Cardiac fibroblast (primary cell): ENCODE measurements at regions not wholly inside any gene's neighbourhood (a gene's known extent, or its start where the extent isn't known, plus 50 kb on each side); places are given as distances from the start of the nearest gene placed in this dataset.
"Not testable (repeated sequence)": the region's sequence is repeated elsewhere in the genome, so short reads cannot be mapped to it uniquely, and the experiment has no call there.

ENCODE experiments used
- DNase-seq, 2 donors: peaks; one replicate each; pipeline versions ENCODE4 v3.0.0 to v3.0.0-alpha.2; 2010; ENCODE audit warnings: low read depth in 2 of 2
- H3K4me3 ChIP-seq, 2 donors: replicated peaks in 1 of 2; 1 replicate in 1 of 2; 2 replicates in 1 of 2; pipeline ENCODE4 v1.5.1; 2011; ENCODE audit warnings: low read depth in 2 of 2, low read length in 2 of 2, mild to moderate bottlenecking in 2 of 2, moderate library complexity in 1 of 2
- TF ChIP-seq, protein P1 (sequence below): IDR thresholded peaks from one replicate; pipeline ENCODE4 v1.5.1; 2011; ENCODE audit warnings: low read depth, mild to moderate bottlenecking, low read length, inconsistent platforms

DNA sequence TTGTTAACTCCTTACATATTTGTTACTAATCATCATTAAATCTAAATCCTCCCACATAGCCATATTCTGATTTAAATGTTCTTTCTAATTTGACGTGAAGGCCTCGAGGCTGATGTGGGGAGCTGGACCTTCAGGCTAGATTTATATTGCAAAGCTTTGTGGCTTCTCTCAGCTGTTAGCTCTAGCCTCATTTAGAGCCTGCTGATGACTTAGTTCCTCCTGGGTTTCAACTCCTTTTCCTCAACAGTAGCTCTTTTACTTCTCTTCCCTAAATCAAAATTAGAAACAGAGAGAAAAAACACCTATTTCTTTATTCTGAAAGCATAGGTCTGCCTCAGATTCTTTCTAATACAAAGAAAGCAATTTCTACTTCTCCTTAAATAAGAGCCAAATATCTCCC, 477.5 kb upstream of the CCDC196 start:
- H3K4me3 ChIP-seq = no peak overlapping the region
- TF ChIP-seq, protein P1, sequence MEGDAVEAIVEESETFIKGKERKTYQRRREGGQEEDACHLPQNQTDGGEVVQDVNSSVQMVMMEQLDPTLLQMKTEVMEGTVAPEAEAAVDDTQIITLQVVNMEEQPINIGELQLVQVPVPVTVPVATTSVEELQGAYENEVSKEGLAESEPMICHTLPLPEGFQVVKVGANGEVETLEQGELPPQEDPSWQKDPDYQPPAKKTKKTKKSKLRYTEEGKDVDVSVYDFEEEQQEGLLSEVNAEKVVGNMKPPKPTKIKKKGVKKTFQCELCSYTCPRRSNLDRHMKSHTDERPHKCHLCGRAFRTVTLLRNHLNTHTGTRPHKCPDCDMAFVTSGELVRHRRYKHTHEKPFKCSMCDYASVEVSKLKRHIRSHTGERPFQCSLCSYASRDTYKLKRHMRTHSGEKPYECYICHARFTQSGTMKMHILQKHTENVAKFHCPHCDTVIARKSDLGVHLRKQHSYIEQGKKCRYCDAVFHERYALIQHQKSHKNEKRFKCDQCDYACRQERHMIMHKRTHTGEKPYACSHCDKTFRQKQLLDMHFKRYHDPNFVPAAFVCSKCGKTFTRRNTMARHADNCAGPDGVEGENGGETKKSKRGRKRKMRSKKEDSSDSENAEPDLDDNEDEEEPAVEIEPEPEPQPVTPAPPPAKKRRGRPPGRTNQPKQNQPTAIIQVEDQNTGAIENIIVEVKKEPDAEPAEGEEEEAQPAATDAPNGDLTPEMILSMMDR = no peak
- DNase-seq = no peak

DNA sequence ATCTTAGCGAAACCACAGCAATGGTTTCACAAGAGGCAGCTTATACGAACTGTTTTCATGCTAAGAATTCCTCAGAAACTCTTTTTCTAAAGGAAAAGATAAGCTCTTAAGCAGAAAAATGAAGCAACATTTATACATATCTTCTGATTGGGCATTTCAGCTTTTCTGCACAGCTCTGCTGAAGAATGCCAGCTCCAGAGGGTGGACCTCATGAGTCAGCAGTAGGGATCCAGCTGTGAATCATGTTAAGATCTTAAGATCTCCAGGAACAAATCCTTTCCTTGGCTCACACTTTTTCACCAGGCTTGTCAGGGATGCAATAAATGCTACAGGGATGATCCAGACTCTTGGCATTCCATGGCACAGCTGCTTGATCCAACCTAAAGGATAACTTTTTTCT, 477.1 kb upstream of the CCDC196 start:
- DNase-seq = peak; percentile 71 to 95
- H3K4me3 ChIP-seq = no peak overlapping the region
- TF ChIP-seq, protein P1 = no peak

DNA sequence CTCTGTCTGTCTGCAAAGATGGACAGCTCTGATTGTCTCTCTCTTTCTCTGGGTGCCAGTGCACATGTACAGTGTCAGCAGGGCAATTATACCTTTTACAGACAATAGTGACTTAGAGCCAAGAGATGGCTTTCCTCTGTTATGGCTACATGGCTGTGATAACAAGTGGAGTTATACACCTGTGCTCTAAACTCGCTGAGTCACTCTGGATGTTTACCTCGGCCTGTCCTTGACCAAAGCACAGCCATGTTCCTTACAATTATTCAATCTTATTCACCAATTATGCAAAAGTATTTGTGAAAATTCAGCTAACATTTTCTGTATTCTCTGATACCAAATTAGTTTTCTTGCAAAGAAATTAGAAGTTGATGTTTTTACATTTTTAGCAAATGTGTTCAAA, 475.5 kb upstream of the CCDC196 start:
- TF ChIP-seq, protein P1 = no peak
- H3K4me3 ChIP-seq = no peak overlapping the region
- DNase-seq = no peak

DNA sequence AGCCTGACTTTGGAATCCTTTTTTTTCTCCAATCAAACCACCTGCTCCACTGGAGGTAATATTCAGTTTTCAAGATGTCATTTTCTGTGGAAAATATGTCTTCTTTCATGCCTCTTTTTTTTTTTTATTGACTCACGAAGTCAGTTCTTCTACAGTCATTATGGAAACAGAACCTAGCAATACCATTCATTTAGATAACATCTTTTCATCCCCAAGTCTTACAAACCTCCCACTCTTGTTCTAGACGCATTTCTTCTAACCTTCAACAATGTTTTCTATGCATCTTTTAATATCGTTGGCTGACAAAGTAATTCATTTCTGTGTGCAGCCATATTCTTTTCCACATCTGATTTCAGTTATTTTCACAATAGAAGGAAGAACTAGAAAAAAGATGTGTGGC, 474.3 kb upstream of the CCDC196 start:
- no peak for DNase-seq
- H3K4me3 ChIP-seq = no peak overlapping the region
- TF ChIP-seq, protein P1 = no peak

DNA sequence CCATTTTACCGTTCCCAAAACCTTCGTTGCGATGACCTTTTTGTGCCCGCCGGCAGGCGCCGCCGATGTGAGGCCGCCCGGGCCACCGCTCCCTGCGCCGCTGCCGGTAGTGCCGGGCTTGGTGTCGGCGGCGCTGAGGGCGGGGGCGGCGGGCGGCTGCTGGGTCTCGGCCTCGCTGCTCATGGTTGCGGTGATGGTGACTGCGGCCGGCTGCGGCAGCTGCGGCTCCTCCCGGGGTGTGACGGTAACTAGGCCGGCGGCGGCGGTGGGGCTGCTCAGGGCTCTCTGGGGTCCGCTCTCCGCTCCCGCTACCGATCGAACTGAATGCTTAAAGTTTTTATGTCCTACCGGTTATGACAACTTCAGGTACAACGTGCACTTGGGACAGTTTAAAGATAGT, 472.6 kb upstream of the CCDC196 start:
- H3K4me3 ChIP-seq, DNase-seq: not testable (repeated sequence)

DNA sequence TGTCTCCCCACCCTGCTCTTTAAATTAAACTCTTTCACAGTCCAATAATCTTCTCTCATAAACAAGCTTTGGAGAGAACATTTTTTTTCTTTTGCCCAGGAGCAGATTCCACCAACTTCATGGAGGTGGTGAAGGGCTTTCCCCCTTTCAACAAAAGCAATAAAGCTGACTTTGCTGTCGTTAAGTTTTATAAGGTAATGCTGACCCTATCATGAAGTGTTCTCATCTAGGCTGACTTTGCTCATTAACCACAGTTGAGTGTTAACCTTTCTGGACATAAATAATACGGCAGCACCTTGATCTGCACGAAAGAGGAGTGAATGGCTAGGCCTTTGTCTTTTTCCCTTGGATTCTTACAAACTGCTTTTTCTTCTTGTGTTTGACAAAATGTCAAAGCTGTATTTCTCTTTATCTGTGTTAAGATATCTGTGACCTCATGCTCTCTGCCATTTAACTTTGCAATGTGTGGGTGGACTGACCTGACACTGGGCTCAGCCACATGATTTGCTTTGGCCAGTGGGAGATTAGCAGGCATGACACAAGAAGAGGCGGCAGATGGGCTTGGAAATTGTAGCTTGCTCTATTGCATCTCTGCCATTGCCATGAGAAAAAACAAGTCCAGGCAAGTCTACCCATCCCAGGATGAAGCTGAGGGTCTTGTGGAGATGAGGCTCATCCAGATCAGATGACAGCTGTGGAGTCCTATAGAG, 470.9 kb upstream of the CCDC196 start:
- TF ChIP-seq, protein P1 = no peak
- H3K4me3 ChIP-seq = no peak overlapping the region

DNA sequence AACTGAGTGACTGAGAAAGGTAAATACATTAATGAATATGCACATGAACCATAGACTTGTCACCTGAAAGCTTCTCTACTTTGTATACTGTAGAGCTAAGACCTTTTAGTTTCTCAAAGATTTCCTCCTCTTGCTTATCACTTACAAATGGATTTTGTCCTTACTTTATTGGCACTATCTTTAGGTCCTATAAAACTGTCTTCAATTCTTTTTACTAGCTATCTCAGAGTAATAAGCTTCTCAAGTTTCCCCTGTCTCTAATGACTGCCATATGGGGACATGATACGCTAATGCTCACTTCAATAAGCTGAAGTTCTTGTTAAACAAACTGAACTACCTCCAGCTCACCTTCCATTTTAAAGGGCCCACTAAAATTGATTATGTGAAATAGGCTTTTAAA, 468.2 kb upstream of the CCDC196 start:
- TF ChIP-seq, protein P1 = no peak
- DNase-seq = no peak
- no peak overlapping the region for H3K4me3 ChIP-seq

More for the DNA sequence above, 470.9 kb upstream of the CCDC196 start:
- no peak for DNase-seq
